Bronchial epithelial cell (primary cell): ENCODE measurements at regions not wholly inside any gene's neighbourhood (a gene's known extent, or its start where the extent isn't known, plus 50 kb on each side); places are given as distances from the start of the nearest gene placed in this dataset.

Experiments
- DNase-seq: peaks from one replicate; pipeline ENCODE4 v3.0.0-alpha.2; 2010; ENCODE audit warnings: low read depth
- FAIRE-seq: peaks from 2 replicates; lab custom pipeline; 2011; peaks lifted over from hg19 to GRCh38; lab: Jason Lieb, UNC
- H3K27me3 ChIP-seq: 2 replicates; pipeline ENCODE4 v1.5.1; 2011; ENCODE audit warnings: low read length; ENCODE audit not compliant: control insufficient read depth, insufficient read depth
- H3K36me3 ChIP-seq: 2 replicates; pipeline ENCODE4 v1.5.1; 2011; ENCODE audit warnings: low read length; ENCODE audit not compliant: control insufficient read depth, insufficient read depth
- H3K4me3 ChIP-seq: 2 replicates; pipeline ENCODE4 v1.5.1; 2011; ENCODE audit warnings: mild to moderate bottlenecking, low read depth, low read length, control low read depth
- TF ChIP-seq, protein P1 (sequence below): IDR thresholded peaks from 2 replicates; pipeline ENCODE4 v1.5.1; 2011; ENCODE audit warnings: mild to moderate bottlenecking, moderate library complexity, low read length, control low read depth, inconsistent platforms; ENCODE audit not compliant: insufficient read depth, severe bottlenecking

- H3K4me3 ChIP-seq, result no peak overlapping the region
- FAIRE-seq (no peak), DNase-seq (no peak)
Measured at GRCh38 chr12:75587340-75588106, 76.1 kb upstream of the KRR1 start.

DNA sequence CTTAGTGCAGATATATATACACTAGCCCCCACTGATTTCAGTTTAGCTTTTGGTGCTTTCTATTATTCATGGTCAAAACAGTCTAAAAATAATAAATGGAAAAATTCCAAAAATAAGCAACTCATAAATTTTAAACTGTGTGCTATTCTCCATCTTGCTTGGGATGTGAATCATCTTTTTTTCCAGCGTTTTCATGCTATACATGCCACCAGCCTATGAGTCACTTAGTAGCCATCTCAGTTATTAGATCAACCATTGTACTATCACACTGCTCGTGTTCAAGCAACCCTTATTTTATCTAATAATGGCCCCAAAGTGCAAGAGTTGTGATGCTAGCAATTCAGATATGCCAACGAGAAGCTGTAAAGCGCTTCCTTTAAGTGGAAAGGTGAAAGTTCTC, 73.9 kb upstream of the KRR1 start:
- Histone ChIP-seq H3K36me3 (no peaks in the 10 kb centered on the region), H3K4me3 (no peak overlapping the region), H3K27me3 (no peaks in the 10 kb centered on the region)
- TF ChIP-seq, protein P1, sequence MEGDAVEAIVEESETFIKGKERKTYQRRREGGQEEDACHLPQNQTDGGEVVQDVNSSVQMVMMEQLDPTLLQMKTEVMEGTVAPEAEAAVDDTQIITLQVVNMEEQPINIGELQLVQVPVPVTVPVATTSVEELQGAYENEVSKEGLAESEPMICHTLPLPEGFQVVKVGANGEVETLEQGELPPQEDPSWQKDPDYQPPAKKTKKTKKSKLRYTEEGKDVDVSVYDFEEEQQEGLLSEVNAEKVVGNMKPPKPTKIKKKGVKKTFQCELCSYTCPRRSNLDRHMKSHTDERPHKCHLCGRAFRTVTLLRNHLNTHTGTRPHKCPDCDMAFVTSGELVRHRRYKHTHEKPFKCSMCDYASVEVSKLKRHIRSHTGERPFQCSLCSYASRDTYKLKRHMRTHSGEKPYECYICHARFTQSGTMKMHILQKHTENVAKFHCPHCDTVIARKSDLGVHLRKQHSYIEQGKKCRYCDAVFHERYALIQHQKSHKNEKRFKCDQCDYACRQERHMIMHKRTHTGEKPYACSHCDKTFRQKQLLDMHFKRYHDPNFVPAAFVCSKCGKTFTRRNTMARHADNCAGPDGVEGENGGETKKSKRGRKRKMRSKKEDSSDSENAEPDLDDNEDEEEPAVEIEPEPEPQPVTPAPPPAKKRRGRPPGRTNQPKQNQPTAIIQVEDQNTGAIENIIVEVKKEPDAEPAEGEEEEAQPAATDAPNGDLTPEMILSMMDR, result no peak
- FAIRE-seq (no peak), DNase-seq (peak; percentile 84)

More at GRCh38 chr12:75587340-75588106, 76.1 kb upstream of the KRR1 start:
- no peaks in the 10 kb centered on the region for H3K27me3 ChIP-seq
- H3K36me3 ChIP-seq, result no peaks in the 10 kb centered on the region
- TF ChIP-seq, protein P1, result no peak

DNA sequence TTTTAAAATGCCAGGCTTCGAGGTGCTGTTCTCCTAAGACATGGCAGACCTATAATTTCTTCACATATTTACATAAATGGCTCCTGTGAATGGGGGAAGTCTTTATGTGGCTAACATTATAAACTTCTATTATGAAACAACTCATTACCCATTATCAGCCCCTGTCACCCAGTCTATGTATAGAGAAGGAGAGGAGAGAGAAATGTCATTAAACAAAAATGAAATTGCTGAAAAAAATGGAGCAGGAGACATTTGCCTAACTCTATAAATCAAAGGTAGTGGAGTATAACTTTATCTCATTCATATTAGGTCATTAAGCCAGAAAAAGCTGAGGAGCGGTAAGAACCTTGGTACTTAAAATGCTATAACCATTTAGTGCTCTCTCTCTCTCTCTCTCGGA, 71.9 kb upstream of the KRR1 start:
- Histone ChIP-seq H3K27me3 (no peaks in the 10 kb centered on the region), H3K36me3 (no peaks in the 10 kb centered on the region), H3K4me3 (no peak overlapping the region)
- FAIRE-seq (no peak), DNase-seq (no peak)
- TF ChIP-seq, protein P1, result no peak

DNA sequence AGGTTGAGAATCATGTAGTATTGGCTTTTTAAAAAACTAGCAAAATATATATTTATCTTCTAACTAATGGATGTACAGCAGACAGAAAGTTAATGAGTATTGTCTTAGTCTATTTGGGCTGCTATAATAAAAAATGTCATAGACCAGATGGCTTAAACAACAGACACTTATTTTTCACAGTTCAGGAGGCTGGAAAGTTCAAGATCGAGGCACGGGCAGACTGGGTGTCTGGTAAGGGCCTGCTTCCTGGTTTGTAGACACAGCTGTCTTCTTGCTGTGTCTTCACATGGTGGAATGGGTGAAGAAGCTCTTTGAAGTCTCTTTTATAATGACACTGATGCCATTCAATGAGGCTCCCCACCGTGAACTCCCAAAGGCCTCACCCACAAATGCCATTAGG, 70.1 kb upstream of the KRR1 start:
- Histone ChIP-seq H3K27me3 (no peaks in the 10 kb centered on the region), H3K4me3 (no peak overlapping the region), H3K36me3 (no peaks in the 10 kb centered on the region)
- DNase-seq (no peak), FAIRE-seq (no peak)
- TF ChIP-seq, protein P1, result no peak

DNA sequence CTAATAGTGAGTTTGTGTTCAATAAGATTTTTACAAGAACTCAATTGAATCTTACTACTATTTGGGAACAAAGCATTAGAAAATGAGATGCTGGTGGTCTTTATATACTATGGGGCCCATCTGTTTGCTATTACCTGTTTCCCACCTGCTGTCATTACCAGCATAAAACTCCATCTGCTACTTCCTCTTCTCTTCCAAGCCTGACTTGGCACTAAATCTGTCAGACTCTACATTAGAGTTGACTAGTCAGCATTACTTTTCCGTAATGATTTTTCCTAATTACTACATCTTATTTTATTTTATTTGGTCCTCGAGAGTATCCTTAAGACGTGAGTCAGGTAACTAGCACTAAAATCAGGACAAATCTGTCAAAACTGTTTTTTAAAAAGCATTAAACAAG, 68.1 kb upstream of the KRR1 start:
- TF ChIP-seq, protein P1, result no peak
- no peak for DNase-seq
- Histone ChIP-seq H3K4me3 (no peak overlapping the region), H3K36me3 (no peaks in the 10 kb centered on the region), H3K27me3 (no peaks in the 10 kb centered on the region)
- FAIRE-seq, result no peak

DNA sequence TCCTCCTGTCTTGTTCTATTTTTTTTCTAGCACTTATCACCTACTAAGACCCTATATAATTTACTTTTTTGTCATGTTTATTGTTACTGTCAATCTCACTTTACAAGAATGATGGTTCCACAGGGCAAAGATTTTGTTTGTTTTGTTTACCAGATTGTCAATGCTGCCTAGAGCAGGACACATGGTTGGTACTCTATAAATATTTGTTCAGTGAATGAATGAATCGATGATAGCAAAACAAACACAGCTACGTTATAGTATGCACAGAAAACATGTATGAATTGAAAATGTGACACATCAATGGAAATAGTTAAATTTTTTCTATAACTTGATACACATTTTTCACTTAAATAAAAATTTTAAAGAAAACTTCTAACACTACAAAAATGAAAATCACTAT, 67.1 kb upstream of the KRR1 start:
- TF ChIP-seq, protein P1, result no peak
- Histone ChIP-seq H3K36me3 (no peaks in the 10 kb centered on the region), H3K4me3 (no peak overlapping the region), H3K27me3 (no peaks in the 10 kb centered on the region)
- DNase-seq (no peak), FAIRE-seq (no peak)
